K562 (cell line): ENCODE measurements at regions not wholly inside any gene's neighbourhood (a gene's known extent, or its start where the extent isn't known, plus 50 kb on each side); places are given as distances from the start of the nearest gene placed in this dataset.

Experiments
- ATAC-seq: fragments of 200-7000 bp; cut with Tn5 transposase; 3 replicates; pipeline ENCODE4 v1.9.1; 2020; ENCODE audit warnings: moderate library complexity
- BruUV-seq: library from RNA; stranded (reverse); fragments of 400-500 nt; replicated peaks from 2 replicates; lab custom pipeline; 2021; lab: Mats Ljungman, UMichigan
- CTCF ChIA-PET: fragments of 300-600 bp; formaldehyde crosslinking; extraction: SDS; loops from one replicate; lab custom pipeline; 2021; ENCODE audit warnings: low intra/inter-chr PET ratio; lab: Yijun Ruan, JAX
- POLR2A ChIA-PET: fragments of 300-600, 350-650 bp; sonication (Branson Sonifier 250); formaldehyde crosslinking; extraction: SDS; loops from one replicate; lab custom pipeline; 2021; ENCODE audit warnings: antibody characterized with exemption, inconsistent platforms; lab: Yijun Ruan, JAX
- DNase-seq, 4 experiments: peaks; one replicate each; pipeline versions ENCODE4 v3.0.0 to v3.0.0-alpha.2; 2011 to 2018; ENCODE audit warnings: low spot score in 3 of 4, mixed read lengths in 3 of 4; ENCODE audit errors: extremely low read depth in 1 of 4
- FAIRE-seq: peaks from 2 replicates; lab custom pipeline; 2011; peaks lifted over from hg19 to GRCh38; lab: Jason Lieb, UNC
- H2AFZ ChIP-seq: 2 replicates; pipeline ENCODE4 v1.6.0; 2011; ENCODE audit warnings: low read depth, low read length, control low read depth, inconsistent platforms
- H3K27ac ChIP-seq: fragments of 200-600 bp; 3 replicates; pipeline ENCODE4 v1.8.0; 2011; ENCODE audit warnings: low read depth, mild to moderate bottlenecking, control low read depth, inconsistent platforms, low read length, moderate library complexity, mixed read lengths; ENCODE audit errors: extremely low read depth
- H3K27me3 ChIP-seq, 2 experiments: fragments of 300-600 bp in 1 of 2; 2 replicates in 1 of 2; 3 replicates in 1 of 2; pipeline versions ENCODE4 v1.6.0 to v1.8.0; 2011; ENCODE audit warnings: inconsistent platforms in 2 of 2, low read length in 2 of 2, mild to moderate bottlenecking in 1 of 2, mixed read lengths in 1 of 2, moderate library complexity in 1 of 2; ENCODE audit not compliant: control insufficient read depth in 2 of 2, insufficient read depth in 2 of 2
- H3K36me3 ChIP-seq: fragments of 300-600 bp; 3 replicates; pipeline ENCODE4 v1.8.0; 2011; ENCODE audit warnings: mild to moderate bottlenecking, low read length, inconsistent platforms; ENCODE audit not compliant: control insufficient read depth, insufficient read depth
- H3K4me1 ChIP-seq, 2 experiments: fragments of 200-600 bp in 1 of 2; replicated peaks in 1 of 2; 2 replicates in 1 of 2; 3 replicates in 1 of 2; pipeline versions ENCODE4 v1.5.1 to v1.8.0; 2011; ENCODE audit warnings: inconsistent platforms in 2 of 2, low read length in 2 of 2, mild to moderate bottlenecking in 1 of 2, mixed read lengths in 1 of 2, moderate library complexity in 1 of 2; ENCODE audit not compliant: control insufficient read depth in 2 of 2, insufficient read depth in 2 of 2
- H3K4me2 ChIP-seq: 2 replicates; pipeline ENCODE4 v1.6.1; 2011; ENCODE audit warnings: low read length, control low read depth, inconsistent platforms, mixed read lengths; ENCODE audit not compliant: insufficient read depth
- H3K4me3 ChIP-seq: fragments of 200-600 bp; sonication (generic), shearing (Covaris generic); 2 replicates; pipeline ENCODE4 v1.5.1; 2016; ENCODE audit warnings: control low read depth, inconsistent platforms
- H3K79me2 ChIP-seq: fragments of 200-600 bp; 3 replicates; pipeline ENCODE4 v1.8.0; 2011; ENCODE audit warnings: low read length, inconsistent platforms; ENCODE audit not compliant: control insufficient read depth, insufficient read depth
- H3K9ac ChIP-seq, 2 experiments: 2 replicates each; pipeline versions ENCODE4 v1.6.0 to v1.6.1; 2011; ENCODE audit warnings: low read depth in 2 of 2, low read length in 2 of 2, control low read depth in 1 of 2, inconsistent platforms in 1 of 2, mild to moderate bottlenecking in 1 of 2, mixed read lengths in 1 of 2; ENCODE audit not compliant: insufficient read depth in 1 of 2
- H3K9me1 ChIP-seq: one replicate; pipeline ENCODE4 v1.6.0; 2011; ENCODE audit warnings: inconsistent platforms, mild to moderate bottlenecking, low read length, moderate library complexity; ENCODE audit not compliant: control insufficient read depth, insufficient read depth
- H3K9me3 ChIP-seq: replicated peaks from 2 replicates; pipeline ENCODE4 v1.5.1; 2011; ENCODE audit warnings: low read depth, low read length, inconsistent platforms; ENCODE audit not compliant: control insufficient read depth, insufficient read depth
- H4K20me1 ChIP-seq: replicated peaks from 2 replicates; pipeline ENCODE4 v1.6.1; 2011; ENCODE audit warnings: low read length, inconsistent platforms, mixed read lengths; ENCODE audit not compliant: control insufficient read depth, insufficient read depth
- ATF3 ChIP-seq, 2 experiments: fragments of 450-650 bp in 1 of 2; sonication (generic) in 1 of 2; formaldehyde crosslinking in 1 of 2; IDR thresholded peaks in 1 of 2; conservative IDR thresholded peaks in 1 of 2; 2 replicates each; pipeline versions ENCODE4 v1.6.1 to v1.8.1; 2016 to 2023; ENCODE audit warnings: mild to moderate bottlenecking in 2 of 2, moderate library complexity in 2 of 2, inconsistent platforms in 1 of 2, missing genetic modification reagents in 1 of 2
- CBX3 ChIP-seq, 2 experiments: IDR thresholded peaks; 1 replicate in 1 of 2; 2 replicates in 1 of 2; pipeline ENCODE4 v1.6.1; 2012; ENCODE audit warnings: inconsistent platforms in 2 of 2, low read length in 2 of 2, borderline replicate concordance in 1 of 2, control low read depth in 1 of 2
- CEBPZ ChIP-seq: fragments of 150-350 bp; IDR thresholded peaks from 2 replicates; pipeline ENCODE4 v1.6.1; 2014; ENCODE audit warnings: low read depth, mild to moderate bottlenecking, low read length, borderline replicate concordance
- ELF1 ChIP-seq: fragments of 200-800 bp; sonication (Bioruptor generic); IDR thresholded peaks from 2 replicates; pipeline ENCODE4 v1.6.1; 2016; ENCODE audit warnings: missing genetic modification characterization, missing compliant biosample characterization
- KHSRP ChIP-seq: fragments of 450-650 bp; IDR thresholded peaks from 2 replicates; pipeline ENCODE4 v1.6.1; 2017
- PCBP1 ChIP-seq: fragments of 200-400 bp; formaldehyde crosslinking; IDR thresholded peaks from 2 replicates; pipeline ENCODE4 v1.6.1; 2018; ENCODE audit warnings: mild to moderate bottlenecking, low read depth, low read length; ENCODE audit not compliant: poor library complexity, severe bottlenecking
- PREB ChIP-seq: sonication (generic); formaldehyde crosslinking; IDR thresholded peaks from 2 replicates; pipeline ENCODE4 v1.8.1; 2023; ENCODE audit warnings: mild to moderate bottlenecking, missing genetic modification reagents
- RBBP5 ChIP-seq: fragments of 200-600 bp; sonication (generic); IDR thresholded peaks from 2 replicates; pipeline ENCODE4 v1.6.1; 2012; ENCODE audit warnings: borderline replicate concordance, mild to moderate bottlenecking, low read length, control low read depth, inconsistent platforms; ENCODE audit not compliant: insufficient read depth, poor library complexity, severe bottlenecking
- RNF2 ChIP-seq: sonication (generic); IDR thresholded peaks from 2 replicates; pipeline ENCODE4 v1.6.1; 2016
- TFAM ChIP-seq: fragments of 250-450 bp; sonication (Bioruptor Pico); conservative IDR thresholded peaks from 2 replicates; pipeline ENCODE4 v1.5.0; 2021; ENCODE audit warnings: mild to moderate bottlenecking, moderate library complexity
- ZNF232 ChIP-seq: sonication (generic); formaldehyde crosslinking; IDR thresholded peaks from 2 replicates; pipeline ENCODE4 v1.8.0; 2022; ENCODE audit warnings: mild to moderate bottlenecking, missing genetic modification reagents
- WGBS: fragments of 100-300 bp; shearing (Covaris generic); methylation state at CpG from one replicate; pipeline ENCODE4 v1.1.6; 2016; ENCODE audit warnings: low coverage, mixed read lengths; ENCODE audit not compliant: insufficient coverage; ENCODE audit errors: missing lambda C conversion rate; 5-methylcytosine and 5-hydroxymethylcytosine counted together
- in situ Hi-C: fragments of 300-500 bp; cut with MboI; formaldehyde crosslinking; loops from 4 replicates; pipeline ENCODE4 v1.15.0; 2018; ENCODE audit warnings: inconsistent platforms, mixed read lengths
- intact Hi-C: fragments of 100-400 bp; cut with micrococcal nuclease; formaldehyde crosslinking; loops from 2 replicates; pipeline ENCODE4 v1.14.2; 2022

- H3K4me3 ChIP-seq, result no peak overlapping the region
- intact Hi-C loops, result loop anchor here (5.0 kb wide), 2 partner anchors 88 to 463 kb away; no protein-coding TSS in a partner anchor
- H3K4me1 ChIP-seq, result no peaks in the 10 kb centered on the region
- FAIRE-seq (no peak), DNase-seq (no peak), ATAC-seq (no peak)
- H2AFZ ChIP-seq, result no peak overlapping the region
- no peaks in the 10 kb centered on the region for H3K36me3 ChIP-seq
- no peak overlapping the region for H3K4me2 ChIP-seq
- H3K9ac ChIP-seq, result no peak overlapping the region
- BruUV-seq, result no TSS peak
- no peak overlapping the region for H3K27ac ChIP-seq
- ChIA-PET CTCF (no interaction called here), POLR2A (no interaction called here)
- H3K9me3 ChIP-seq, result no peaks in the 10 kb centered on the region
- H3K9me1 ChIP-seq, result no peaks in the 10 kb centered on the region
- TF ChIP-seq RNF2 (no peak), ZNF232 (CRISPR knock-in tag) (no peak), CBX3 (IDR thresholded peaks at IDR 0.05; ENCODE audit: borderline replicate concordance in 1 of 2, low read length in 2 of 2) (no peak), KHSRP (no peak), RBBP5 (no peak), PCBP1 (no peak), TFAM (CRISPR knock-in tag) (no peak), CEBPZ (no peak), ELF1 (tag) (no peak), ATF3 (IDR thresholded peaks at IDR 0.05) (no peak), ATF3 (CRISPR knock-in tag; conservative IDR thresholded peaks at IDR 0.05) (no peak), PREB (CRISPR knock-in tag) (no peak)
- TF ChIP-seq, all 486 proteins: peak for 0
- Histone ChIP-seq H3K27me3 (peaks cover 11 to 50% of the 10 kb centered on the region in 2 experiments; a peak in 3 of 5 replicates), H4K20me1 (peaks cover 8% of the 10 kb centered on the region; the same call in 1 of the 2 replicates), H3K79me2 (no peaks in the 10 kb centered on the region)
- in situ Hi-C loops, result no loop called here
- WGBS, result 0% methylated on average over 3 of the region's 5 CpGs
Measured at GRCh38 chr5:174329738-174330137, 284.2 kb downstream of the NSG2 start.
